WTC11 (cell line): ENCODE measurements at regions not wholly inside any gene's neighbourhood (a gene's known extent, or its start where the extent isn't known, plus 50 kb on each side); places are given as distances from the start of the nearest gene placed in this dataset.

ENCODE experiments used
- CREM ChIP-seq: sonication (generic); formaldehyde crosslinking; IDR thresholded peaks from 2 replicates; pipeline ENCODE4 v1.8.1; 2022; ENCODE audit warnings: mild to moderate bottlenecking, missing genetic modification reagents, moderate library complexity
- NFE2L1 ChIP-seq: sonication (generic); formaldehyde crosslinking; IDR thresholded peaks from 2 replicates; pipeline ENCODE4 v1.8.1; 2023; ENCODE audit warnings: missing genetic modification reagents
- NFYB ChIP-seq: sonication (generic); formaldehyde crosslinking; conservative IDR thresholded peaks from 2 replicates; pipeline ENCODE4 v1.8.0; 2022; ENCODE audit warnings: low read depth, missing genetic modification reagents
- NR2C2 ChIP-seq: sonication (generic); formaldehyde crosslinking; IDR thresholded peaks from 2 replicates; pipeline ENCODE4 v1.8.0; 2022; ENCODE audit warnings: mild to moderate bottlenecking, missing genetic modification reagents
- ZBTB21 ChIP-seq: sonication (generic); formaldehyde crosslinking; IDR thresholded peaks from 2 replicates; pipeline ENCODE4 v1.8.1; 2023; ENCODE audit warnings: mild to moderate bottlenecking, missing genetic modification reagents, borderline replicate concordance
- TF ChIP-seq, protein P1 (sequence below): fragments of 200-600 bp; IDR thresholded peaks from 2 replicates; pipeline ENCODE4 v1.8.0; 2022; ENCODE audit warnings: antibody characterized with exemption
- TF ChIP-seq, protein P2 (sequence below): sonication (generic); formaldehyde crosslinking; IDR thresholded peaks from 2 replicates; pipeline ENCODE4 v1.8.0; 2022; ENCODE audit warnings: mild to moderate bottlenecking, missing genetic modification reagents
- TF ChIP-seq, protein P3 (sequence below): sonication (generic); formaldehyde crosslinking; IDR thresholded peaks from 2 replicates; pipeline ENCODE4 v1.8.0; 2022; ENCODE audit warnings: mild to moderate bottlenecking, missing genetic modification reagents
- TF ChIP-seq, protein P4 (sequence below): sonication (generic); formaldehyde crosslinking; IDR thresholded peaks from 2 replicates; pipeline ENCODE4 v1.8.1; 2023; ENCODE audit warnings: mild to moderate bottlenecking, missing genetic modification reagents, moderate library complexity

DNA sequence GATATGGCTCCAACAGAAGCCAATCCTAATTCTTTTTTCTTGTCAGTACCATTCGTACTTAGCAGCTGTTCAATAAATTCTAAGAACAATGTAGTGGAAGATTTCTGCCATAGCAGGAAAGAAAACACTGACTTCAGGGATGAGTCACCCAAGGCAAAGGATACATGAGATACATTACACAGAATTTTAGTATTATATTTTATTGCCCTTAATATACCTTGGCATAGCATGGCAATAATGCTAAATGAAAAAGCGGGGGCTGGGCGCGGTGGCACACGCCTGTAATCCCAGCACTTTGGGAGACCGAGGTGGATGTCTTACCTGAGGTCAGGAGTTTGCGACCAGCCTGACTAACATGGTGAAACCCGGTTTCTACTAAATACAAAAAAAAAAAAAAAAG lies 619.1 kb upstream of the DAB2 start:
- TF ChIP-seq, protein P1, sequence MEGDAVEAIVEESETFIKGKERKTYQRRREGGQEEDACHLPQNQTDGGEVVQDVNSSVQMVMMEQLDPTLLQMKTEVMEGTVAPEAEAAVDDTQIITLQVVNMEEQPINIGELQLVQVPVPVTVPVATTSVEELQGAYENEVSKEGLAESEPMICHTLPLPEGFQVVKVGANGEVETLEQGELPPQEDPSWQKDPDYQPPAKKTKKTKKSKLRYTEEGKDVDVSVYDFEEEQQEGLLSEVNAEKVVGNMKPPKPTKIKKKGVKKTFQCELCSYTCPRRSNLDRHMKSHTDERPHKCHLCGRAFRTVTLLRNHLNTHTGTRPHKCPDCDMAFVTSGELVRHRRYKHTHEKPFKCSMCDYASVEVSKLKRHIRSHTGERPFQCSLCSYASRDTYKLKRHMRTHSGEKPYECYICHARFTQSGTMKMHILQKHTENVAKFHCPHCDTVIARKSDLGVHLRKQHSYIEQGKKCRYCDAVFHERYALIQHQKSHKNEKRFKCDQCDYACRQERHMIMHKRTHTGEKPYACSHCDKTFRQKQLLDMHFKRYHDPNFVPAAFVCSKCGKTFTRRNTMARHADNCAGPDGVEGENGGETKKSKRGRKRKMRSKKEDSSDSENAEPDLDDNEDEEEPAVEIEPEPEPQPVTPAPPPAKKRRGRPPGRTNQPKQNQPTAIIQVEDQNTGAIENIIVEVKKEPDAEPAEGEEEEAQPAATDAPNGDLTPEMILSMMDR, result no peak
- TF ChIP-seq NFYB (CRISPR knock-in tag), result no peak
- TF ChIP-seq NFE2L1, result no peak
- TF ChIP-seq, protein P2, sequence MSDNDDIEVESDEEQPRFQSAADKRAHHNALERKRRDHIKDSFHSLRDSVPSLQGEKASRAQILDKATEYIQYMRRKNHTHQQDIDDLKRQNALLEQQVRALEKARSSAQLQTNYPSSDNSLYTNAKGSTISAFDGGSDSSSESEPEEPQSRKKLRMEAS (CRISPR knock-in tag), result no peak
- TF ChIP-seq CREM (CRISPR knock-in tag), result no peak
- TF ChIP-seq, protein P3, sequence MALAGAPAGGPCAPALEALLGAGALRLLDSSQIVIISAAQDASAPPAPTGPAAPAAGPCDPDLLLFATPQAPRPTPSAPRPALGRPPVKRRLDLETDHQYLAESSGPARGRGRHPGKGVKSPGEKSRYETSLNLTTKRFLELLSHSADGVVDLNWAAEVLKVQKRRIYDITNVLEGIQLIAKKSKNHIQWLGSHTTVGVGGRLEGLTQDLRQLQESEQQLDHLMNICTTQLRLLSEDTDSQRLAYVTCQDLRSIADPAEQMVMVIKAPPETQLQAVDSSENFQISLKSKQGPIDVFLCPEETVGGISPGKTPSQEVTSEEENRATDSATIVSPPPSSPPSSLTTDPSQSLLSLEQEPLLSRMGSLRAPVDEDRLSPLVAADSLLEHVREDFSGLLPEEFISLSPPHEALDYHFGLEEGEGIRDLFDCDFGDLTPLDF (CRISPR knock-in tag), result no peak
- TF ChIP-seq, protein P4, sequence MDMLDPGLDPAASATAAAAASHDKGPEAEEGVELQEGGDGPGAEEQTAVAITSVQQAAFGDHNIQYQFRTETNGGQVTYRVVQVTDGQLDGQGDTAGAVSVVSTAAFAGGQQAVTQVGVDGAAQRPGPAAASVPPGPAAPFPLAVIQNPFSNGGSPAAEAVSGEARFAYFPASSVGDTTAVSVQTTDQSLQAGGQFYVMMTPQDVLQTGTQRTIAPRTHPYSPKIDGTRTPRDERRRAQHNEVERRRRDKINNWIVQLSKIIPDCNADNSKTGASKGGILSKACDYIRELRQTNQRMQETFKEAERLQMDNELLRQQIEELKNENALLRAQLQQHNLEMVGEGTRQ (CRISPR knock-in tag), result no peak
- no peak for TF ChIP-seq NR2C2 (CRISPR knock-in tag)
- TF ChIP-seq ZBTB21, result no peak
